ENCODE measurements at regions not wholly inside any gene's neighbourhood (a gene's known extent, or its start where the extent isn't known, plus 50 kb on each side); places are given as distances from the start of the nearest gene placed in this dataset.

DNA sequence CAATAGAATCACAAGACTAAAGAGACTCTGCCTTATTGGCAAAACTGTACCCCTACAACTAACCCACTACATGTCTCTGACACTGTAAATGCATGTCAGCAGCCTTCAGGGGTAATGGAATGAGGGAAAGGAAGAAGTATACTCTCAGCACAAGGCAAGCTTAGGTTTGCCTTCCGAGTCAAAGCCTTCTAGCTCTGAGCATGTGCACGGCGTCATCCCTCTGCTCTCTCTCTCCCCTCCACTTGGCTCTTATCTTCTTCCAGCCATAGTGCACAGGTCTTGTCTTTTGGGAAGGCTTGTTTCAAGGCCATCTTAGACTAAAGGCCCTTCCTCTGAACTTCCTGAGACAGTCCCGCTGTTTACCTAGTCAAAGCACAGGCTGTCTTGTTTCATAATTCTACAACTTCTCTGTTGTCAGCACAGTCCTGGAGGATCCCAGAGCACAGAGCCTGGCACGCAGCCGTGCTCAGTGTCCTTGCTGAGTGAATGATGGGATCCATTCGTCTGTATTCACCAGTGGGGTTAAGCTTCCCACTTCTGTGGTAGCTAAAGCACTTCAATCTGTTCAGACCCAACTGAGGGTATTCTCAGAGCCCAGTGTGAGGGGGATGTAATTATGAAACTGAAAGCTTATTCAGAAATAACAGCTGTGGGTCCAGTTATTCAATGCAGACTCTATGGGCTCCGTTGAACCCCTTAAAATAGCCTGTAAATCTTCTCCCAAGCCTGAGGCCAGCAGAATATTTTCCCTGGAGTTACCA is 166.5 kb upstream of the PLD5 start:
- CTCF ChIA-PET (ENCODE audit: partially characterized antibody): interaction anchor here (0.5 to 3.2 kb wide), 5 partner anchors 9 to 41 kb away, joined by 3 to 11 read pairs (median 3); no protein-coding TSS in a partner anchor
- H3K4me1 ChIP-seq (replicated peaks in 1 of 4; ENCODE audit: control insufficient read depth in 3 of 4, insufficient read depth in 4 of 4, low read length in 3 of 4): no peaks in the 10 kb centered on the region
- no peak for TF ChIP-seq EP300 (IDR thresholded peaks at IDR 0.05; ENCODE audit: borderline replicate concordance in 1 of 2, low read depth in 2 of 2, low read length in 2 of 2)
- TF ChIP-seq FOSL1 (IDR thresholded peaks at IDR 0.05; ENCODE audit: insufficient read depth, low read depth, low read length): no peak
- TF ChIP-seq ZNF274 (IDR thresholded peaks at IDR 0.05; ENCODE audit: borderline replicate concordance, extremely low read depth, low read length): no peak
- TF ChIP-seq BRCA1 (IDR thresholded peaks at IDR 0.05; ENCODE audit: low read depth, low read length): no peak
- no peak for TF ChIP-seq SIN3A (conservative IDR thresholded peaks at IDR 0.05 in 1 of 2, IDR thresholded peaks at IDR 0.05 in 1 of 2; ENCODE audit: low read depth in 1 of 2, low read length in 2 of 2)
- no peak for TF ChIP-seq RBBP5 (IDR thresholded peaks at IDR 0.05; ENCODE audit: borderline replicate concordance, low read depth, low read length)
- TF ChIP-seq, protein P1, sequence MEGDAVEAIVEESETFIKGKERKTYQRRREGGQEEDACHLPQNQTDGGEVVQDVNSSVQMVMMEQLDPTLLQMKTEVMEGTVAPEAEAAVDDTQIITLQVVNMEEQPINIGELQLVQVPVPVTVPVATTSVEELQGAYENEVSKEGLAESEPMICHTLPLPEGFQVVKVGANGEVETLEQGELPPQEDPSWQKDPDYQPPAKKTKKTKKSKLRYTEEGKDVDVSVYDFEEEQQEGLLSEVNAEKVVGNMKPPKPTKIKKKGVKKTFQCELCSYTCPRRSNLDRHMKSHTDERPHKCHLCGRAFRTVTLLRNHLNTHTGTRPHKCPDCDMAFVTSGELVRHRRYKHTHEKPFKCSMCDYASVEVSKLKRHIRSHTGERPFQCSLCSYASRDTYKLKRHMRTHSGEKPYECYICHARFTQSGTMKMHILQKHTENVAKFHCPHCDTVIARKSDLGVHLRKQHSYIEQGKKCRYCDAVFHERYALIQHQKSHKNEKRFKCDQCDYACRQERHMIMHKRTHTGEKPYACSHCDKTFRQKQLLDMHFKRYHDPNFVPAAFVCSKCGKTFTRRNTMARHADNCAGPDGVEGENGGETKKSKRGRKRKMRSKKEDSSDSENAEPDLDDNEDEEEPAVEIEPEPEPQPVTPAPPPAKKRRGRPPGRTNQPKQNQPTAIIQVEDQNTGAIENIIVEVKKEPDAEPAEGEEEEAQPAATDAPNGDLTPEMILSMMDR (IDR thresholded peaks at IDR 0.05; ENCODE audit: control extremely low read depth in 1 of 3, insufficient read depth in 1 of 3, low read depth in 1 of 3, low read length in 3 of 3): no peak
- no peak for TF ChIP-seq SP2 (IDR thresholded peaks at IDR 0.05; ENCODE audit: low read length)
- no peak for TF ChIP-seq CREB1 (IDR thresholded peaks at IDR 0.05)
- no peak for TF ChIP-seq NANOG (IDR thresholded peaks at IDR 0.05; ENCODE audit: insufficient read depth, low read depth, low read length, poor library complexity, severe bottlenecking)

More for the DNA sequence above, 166.5 kb upstream of the PLD5 start:
- peaks cover 0 to 8% of the 10 kb centered on the region in 2 experiments; a peak in 2 of 4 replicates for H3K9me3 ChIP-seq (ENCODE audit: insufficient read depth in 2 of 2, low read depth in 1 of 2, low read length in 1 of 2)
- H4K8ac ChIP-seq (ENCODE audit: extremely low read depth, insufficient read depth, low read length): no peak overlapping the region
- POLR2A ChIA-PET (ENCODE audit: partially characterized antibody): no interaction called here
- no peak overlapping the region for H2BK15ac ChIP-seq (ENCODE audit: low read length)
- no peak overlapping the region for H3K23ac ChIP-seq (ENCODE audit: insufficient read length)
- H3K56ac ChIP-seq (replicated peaks; ENCODE audit: insufficient read length, low read depth, low read length): no peak overlapping the region
- no peaks in the 10 kb centered on the region for H4K20me1 ChIP-seq (replicated peaks in 1 of 2; ENCODE audit: control insufficient read depth in 1 of 2, insufficient read depth in 2 of 2, low read length in 2 of 2)
- no peak for DNase-seq (ENCODE audit: low read depth in 1 of 2, low spot score in 2 of 2)
- no peaks in the 10 kb centered on the region for H3K79me2 ChIP-seq (ENCODE audit: control insufficient read depth in 1 of 2, insufficient read depth in 2 of 2, low read length in 2 of 2)
- no peak overlapping the region for H3K14ac ChIP-seq (ENCODE audit: insufficient read length)
- H2BK120ac ChIP-seq (replicated peaks; ENCODE audit: low read depth, low read length): no peak overlapping the region
- no peak overlapping the region for H3K27ac ChIP-seq (ENCODE audit: low read depth, low read length)
- H3K36me3 ChIP-seq (ENCODE audit: control insufficient read depth in 2 of 4, insufficient read depth in 4 of 4, low read length in 3 of 4): no peaks in the 10 kb centered on the region
- H2BK20ac ChIP-seq (ENCODE audit: low read length): no peak overlapping the region
- H3K79me1 ChIP-seq (ENCODE audit: low read depth, low read length): no peaks in the 10 kb centered on the region
- H3K18ac ChIP-seq (ENCODE audit: extremely low read depth, low read length): no peak overlapping the region
- no peak overlapping the region for H4K5ac ChIP-seq (ENCODE audit: insufficient read length, low read depth, low read length)
- 80% methylated on average over 8 of the region's 8 CpGs; no CpG with 5 or more reads in 1 of the 2 experiments for WGBS, 2 experiments (ENCODE audit: extremely low coverage in 1 of 2, insufficient coverage in 1 of 2, insufficient read length in 1 of 2, insufficient replicate concordance in 2 of 2, low coverage in 1 of 2, low lambda C conversion rate in 2 of 2, missing lambda C conversion rate in 1 of 2)
- H4K91ac ChIP-seq (replicated peaks; ENCODE audit: insufficient read length, low read length): no peak overlapping the region
- no peak for FAIRE-seq
- H2AFZ ChIP-seq (ENCODE audit: low read length): no peak overlapping the region
- H3K9ac ChIP-seq (replicated peaks in 1 of 4; ENCODE audit: extremely low read depth in 1 of 4, low read depth in 3 of 4, low read length in 3 of 4): no peak overlapping the region
- H3K4me2 ChIP-seq (ENCODE audit: insufficient read depth in 1 of 2, low read depth in 2 of 2, low read length in 2 of 2): no peak overlapping the region
- no peak overlapping the region for H2BK5ac ChIP-seq (ENCODE audit: low read depth, low read length)
- H3K23me2 ChIP-seq (ENCODE audit: low read depth, low read length): no peaks in the 10 kb centered on the region; the same call in 1 of the 2 replicates
- H2BK12ac ChIP-seq (ENCODE audit: low read depth, low read length): no peak overlapping the region
- H3K4ac ChIP-seq (replicated peaks; ENCODE audit: insufficient read length, low read depth, low read length): no peak overlapping the region
- no peaks in the 10 kb centered on the region for H3K27me3 ChIP-seq (replicated peaks in 1 of 4; ENCODE audit: control insufficient read depth in 3 of 4, extremely low read depth in 1 of 4, insufficient read depth in 3 of 4, low read length in 3 of 4)
- H3K4me3 ChIP-seq (ENCODE audit: extremely low read depth in 1 of 4, insufficient read depth in 2 of 4, low read depth in 3 of 4, low read length in 4 of 4): no peak overlapping the region
- no peak overlapping the region for H2AK5ac ChIP-seq (ENCODE audit: low read depth, low read length)
